ENCODE measurements at regions not wholly inside any gene's neighbourhood (a gene's known extent, or its start where the extent isn't known, plus 50 kb on each side); places are given as distances from the start of the nearest gene placed in this dataset.

DNA sequence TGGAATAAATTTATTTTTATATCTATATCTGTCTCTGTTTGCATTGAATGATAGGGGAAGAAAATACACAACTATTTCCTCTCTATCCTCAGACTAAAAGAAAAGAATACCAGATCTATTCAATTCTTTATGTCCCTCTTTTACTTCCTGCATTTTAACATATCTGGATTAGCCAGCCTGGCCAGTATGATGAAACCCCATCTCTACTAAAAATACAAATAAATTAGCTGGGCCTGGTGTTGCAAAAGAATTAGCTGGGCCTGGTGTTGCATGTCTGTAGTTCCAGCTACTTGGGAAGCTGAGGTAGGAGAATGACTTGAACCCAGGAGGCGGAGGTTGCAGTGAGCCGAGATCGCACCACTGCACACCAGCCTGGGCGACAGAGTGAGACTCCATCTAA is 182.0 kb downstream of the LURAP1L start:
- Mint-ChIP-seq H3K27ac (no peak overlapping the region), H3K36me3 (peaks cover 15% of the 10 kb centered on the region), H3K27me3 (no peaks in the 10 kb centered on the region), H3K4me3 (no peak overlapping the region), H3K9me3 (peaks cover 23% of the 10 kb centered on the region), H3K4me1 (ENCODE audit: low read depth in 2 of 2) (no peaks in the 10 kb centered on the region)
- ATAC-seq (no peak), DNase-seq (ENCODE audit: low spot score) (no peak)

DNA sequence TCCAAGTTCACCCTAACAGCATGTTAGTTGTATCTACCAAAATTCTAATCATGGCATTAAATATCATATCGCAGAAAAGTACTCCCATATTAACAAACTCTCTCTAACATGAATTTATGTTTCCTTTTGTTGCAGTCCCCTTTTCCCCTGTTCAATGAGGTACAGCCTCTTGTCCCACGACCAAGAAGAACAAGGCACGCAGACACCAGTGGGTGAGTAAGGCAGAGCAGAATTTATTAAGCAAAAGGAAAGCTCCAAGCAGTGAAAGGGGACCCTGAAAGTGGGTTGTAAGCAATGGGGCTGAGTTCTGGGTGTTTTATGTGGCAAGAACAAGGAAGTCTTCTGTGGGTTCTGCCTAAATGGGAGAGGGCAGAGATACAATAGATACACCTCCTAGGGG is 183.5 kb downstream of the LURAP1L start:
- no peak overlapping the region for H3K4me3 Mint-ChIP-seq
- no peak overlapping the region for H3K27ac Mint-ChIP-seq
- H3K9me3 Mint-ChIP-seq: peaks cover 17% of the 10 kb centered on the region
- no peaks in the 10 kb centered on the region for H3K27me3 Mint-ChIP-seq
- H3K36me3 Mint-ChIP-seq: peaks cover 7% of the 10 kb centered on the region
- ATAC-seq (no peak), DNase-seq (ENCODE audit: low spot score) (no peak)
- no peaks in the 10 kb centered on the region for H3K4me1 Mint-ChIP-seq (ENCODE audit: low read depth in 2 of 2)

DNA sequence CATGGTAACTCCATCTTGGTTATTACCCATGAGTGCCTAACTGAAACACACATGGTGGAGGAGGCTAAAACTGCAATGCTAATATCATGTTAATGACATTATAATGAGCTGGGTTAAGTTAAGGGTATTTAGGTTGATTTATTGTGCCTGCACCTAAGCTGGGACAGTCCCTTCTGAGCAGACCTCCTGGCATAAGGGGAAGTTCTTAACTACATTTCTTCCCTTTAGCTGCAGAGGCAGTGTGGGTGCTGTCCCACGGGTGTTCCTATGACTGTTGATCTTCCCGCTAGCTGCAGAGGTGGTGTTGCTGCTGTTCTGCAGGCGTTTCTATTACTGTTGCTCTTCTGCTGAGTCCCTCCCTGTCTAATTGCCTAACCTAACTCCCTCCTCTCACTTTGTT is 183.9 kb downstream of the LURAP1L start:
- no peaks in the 10 kb centered on the region for H3K27me3 Mint-ChIP-seq
- H3K36me3 Mint-ChIP-seq: peaks cover 7% of the 10 kb centered on the region
- ATAC-seq (no peak), DNase-seq (ENCODE audit: low spot score) (no peak)
- H3K9me3 Mint-ChIP-seq: peaks cover 17% of the 10 kb centered on the region
- no peaks in the 10 kb centered on the region for H3K4me1 Mint-ChIP-seq (ENCODE audit: low read depth in 2 of 2)
- no peak overlapping the region for H3K4me3 Mint-ChIP-seq
- no peak overlapping the region for H3K27ac Mint-ChIP-seq

DNA sequence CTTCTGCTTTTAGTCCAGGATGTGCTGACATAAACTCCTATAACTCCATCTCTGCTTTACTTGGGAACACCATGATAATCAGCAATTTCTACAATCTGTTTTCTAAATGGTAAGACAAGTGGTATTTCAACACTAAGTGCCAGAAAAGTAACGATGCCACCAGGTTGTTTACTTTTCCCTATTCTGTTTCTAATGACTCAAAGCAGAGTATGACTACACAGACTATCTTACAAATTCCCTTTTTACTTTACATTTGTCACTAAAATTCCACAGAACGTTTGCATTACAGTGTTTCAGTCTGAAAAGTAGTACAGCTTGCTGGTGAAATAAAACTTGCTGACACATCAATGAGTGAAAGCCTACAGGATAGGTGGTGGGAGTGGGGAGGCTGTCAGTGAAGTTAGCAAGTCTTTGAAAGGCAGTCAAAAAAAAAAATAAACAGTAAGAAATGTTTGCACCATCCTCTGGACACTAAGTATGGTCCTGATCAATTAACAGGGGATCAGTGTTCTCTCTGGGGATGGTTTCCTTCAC is 186.5 kb downstream of the LURAP1L start:
- Mint-ChIP-seq H3K27me3 (no peaks in the 10 kb centered on the region), H3K36me3 (peaks cover 7% of the 10 kb centered on the region), H3K9me3 (peaks cover 19% of the 10 kb centered on the region), H3K4me1 (ENCODE audit: low read depth in 2 of 2) (no peaks in the 10 kb centered on the region), H3K27ac (no peak overlapping the region), H3K4me3 (no peak overlapping the region)
- no peak for DNase-seq (ENCODE audit: low spot score)
- no peak for ATAC-seq

DNA sequence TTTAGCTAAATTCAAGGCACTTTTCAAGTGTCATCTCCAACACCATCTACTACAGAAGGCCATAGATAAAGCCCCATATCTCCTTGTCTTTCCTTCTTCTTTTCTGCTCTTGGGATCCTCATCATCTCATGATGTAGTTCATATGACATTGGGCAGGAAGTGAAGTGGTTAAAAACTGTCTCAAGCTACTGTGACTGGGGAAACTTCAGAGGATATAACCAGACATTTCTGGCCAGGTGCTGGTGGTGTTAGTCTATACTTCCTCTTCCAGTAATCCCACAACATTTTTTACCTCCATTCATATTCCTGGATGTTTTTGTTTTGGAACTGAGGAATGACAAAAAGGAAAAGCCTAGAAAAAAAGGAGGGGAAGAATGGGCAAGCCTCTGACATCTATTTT is 188.7 kb downstream of the LURAP1L start:
- Mint-ChIP-seq H3K36me3 (no peaks in the 10 kb centered on the region), H3K4me1 (ENCODE audit: low read depth in 2 of 2) (no peaks in the 10 kb centered on the region), H3K27ac (no peak overlapping the region), H3K4me3 (no peak overlapping the region), H3K9me3 (peaks cover 11% of the 10 kb centered on the region), H3K27me3 (no peaks in the 10 kb centered on the region)
- DNase-seq (ENCODE audit: low spot score) (no peak), ATAC-seq (no peak)

DNA sequence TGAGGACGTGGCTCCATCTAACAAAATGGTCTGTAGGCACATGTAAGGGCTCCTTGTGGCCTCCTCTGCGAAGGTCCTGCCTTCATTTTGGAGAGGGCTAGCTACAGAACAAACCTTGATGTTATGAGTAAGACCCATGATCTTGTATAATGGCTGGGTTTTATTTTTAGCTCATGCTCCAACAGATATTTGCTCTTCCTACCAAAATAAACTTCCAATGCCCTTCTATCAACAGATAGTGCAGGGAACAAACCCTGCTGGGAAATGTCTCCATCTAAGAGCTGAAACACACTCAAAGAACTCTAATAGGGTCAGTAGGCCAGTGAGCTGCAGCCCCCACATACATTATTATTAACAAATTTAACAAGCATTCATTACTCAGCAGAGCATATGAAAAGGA is 189.5 kb downstream of the LURAP1L start:
- DNase-seq (ENCODE audit: low spot score) (no peak), ATAC-seq (no peak)
- H3K27me3 Mint-ChIP-seq: no peaks in the 10 kb centered on the region
- H3K27ac Mint-ChIP-seq: no peak overlapping the region
- H3K9me3 Mint-ChIP-seq: peaks cover 6% of the 10 kb centered on the region
- H3K4me1 Mint-ChIP-seq (ENCODE audit: low read depth in 2 of 2): no peaks in the 10 kb centered on the region
- no peak overlapping the region for H3K4me3 Mint-ChIP-seq
- no peaks in the 10 kb centered on the region for H3K36me3 Mint-ChIP-seq

DNA sequence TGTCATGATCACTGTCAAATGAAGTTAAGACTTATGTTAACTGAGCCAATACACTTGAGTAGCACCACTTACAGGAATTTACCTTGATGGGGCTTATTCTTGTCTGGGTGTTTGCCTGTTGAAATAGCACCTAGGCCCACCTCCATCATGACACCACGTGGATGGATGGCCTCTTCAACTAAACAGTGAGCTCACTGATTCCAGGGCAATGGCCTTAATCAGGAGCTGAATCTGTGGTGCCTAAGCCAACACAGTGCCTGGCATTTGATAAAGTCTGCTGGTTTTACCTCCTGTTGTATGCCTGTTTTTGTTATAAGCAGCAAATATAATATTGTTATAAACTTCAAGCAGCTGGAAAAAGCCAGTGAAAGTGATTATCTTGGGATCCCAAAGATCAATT is 190.5 kb downstream of the LURAP1L start:
- peaks cover under 1% of the 10 kb centered on the region for H3K36me3 Mint-ChIP-seq
- H3K4me1 Mint-ChIP-seq (ENCODE audit: low read depth in 2 of 2): no peaks in the 10 kb centered on the region
- no peaks in the 10 kb centered on the region for H3K27me3 Mint-ChIP-seq
- H3K4me3 Mint-ChIP-seq: no peak overlapping the region
- peaks cover 6% of the 10 kb centered on the region for H3K9me3 Mint-ChIP-seq
- DNase-seq (ENCODE audit: low spot score) (no peak), ATAC-seq (no peak)
- no peak overlapping the region for H3K27ac Mint-ChIP-seq

DNA sequence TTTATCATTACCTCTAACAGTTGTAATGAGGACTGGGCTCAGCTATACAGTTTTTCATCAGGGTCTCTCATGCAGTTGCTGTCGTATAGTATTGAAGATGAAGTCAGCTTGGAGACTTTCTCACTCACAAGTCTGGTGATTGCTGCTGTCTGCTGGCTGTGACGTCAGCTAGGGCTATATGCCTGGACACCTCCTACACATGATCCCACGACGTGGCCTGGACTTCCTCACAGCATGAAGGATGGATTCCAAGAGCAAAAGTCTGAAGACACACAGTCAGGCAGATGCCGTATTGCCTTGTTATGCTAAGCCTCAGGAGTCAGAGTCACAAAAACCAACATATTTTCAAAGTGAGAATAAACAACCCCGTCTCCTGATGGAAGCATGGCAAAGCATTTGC is 193.3 kb downstream of the LURAP1L start:
- no peaks in the 10 kb centered on the region for H3K27me3 Mint-ChIP-seq
- no peaks in the 10 kb centered on the region for H3K4me1 Mint-ChIP-seq (ENCODE audit: low read depth in 2 of 2)
- DNase-seq (ENCODE audit: low spot score) (no peak), ATAC-seq (no peak)
- peaks cover 5% of the 10 kb centered on the region for H3K36me3 Mint-ChIP-seq
- H3K9me3 Mint-ChIP-seq: peaks cover 10% of the 10 kb centered on the region
- H3K4me3 Mint-ChIP-seq: no peak overlapping the region
- no peak overlapping the region for H3K27ac Mint-ChIP-seq

DNA sequence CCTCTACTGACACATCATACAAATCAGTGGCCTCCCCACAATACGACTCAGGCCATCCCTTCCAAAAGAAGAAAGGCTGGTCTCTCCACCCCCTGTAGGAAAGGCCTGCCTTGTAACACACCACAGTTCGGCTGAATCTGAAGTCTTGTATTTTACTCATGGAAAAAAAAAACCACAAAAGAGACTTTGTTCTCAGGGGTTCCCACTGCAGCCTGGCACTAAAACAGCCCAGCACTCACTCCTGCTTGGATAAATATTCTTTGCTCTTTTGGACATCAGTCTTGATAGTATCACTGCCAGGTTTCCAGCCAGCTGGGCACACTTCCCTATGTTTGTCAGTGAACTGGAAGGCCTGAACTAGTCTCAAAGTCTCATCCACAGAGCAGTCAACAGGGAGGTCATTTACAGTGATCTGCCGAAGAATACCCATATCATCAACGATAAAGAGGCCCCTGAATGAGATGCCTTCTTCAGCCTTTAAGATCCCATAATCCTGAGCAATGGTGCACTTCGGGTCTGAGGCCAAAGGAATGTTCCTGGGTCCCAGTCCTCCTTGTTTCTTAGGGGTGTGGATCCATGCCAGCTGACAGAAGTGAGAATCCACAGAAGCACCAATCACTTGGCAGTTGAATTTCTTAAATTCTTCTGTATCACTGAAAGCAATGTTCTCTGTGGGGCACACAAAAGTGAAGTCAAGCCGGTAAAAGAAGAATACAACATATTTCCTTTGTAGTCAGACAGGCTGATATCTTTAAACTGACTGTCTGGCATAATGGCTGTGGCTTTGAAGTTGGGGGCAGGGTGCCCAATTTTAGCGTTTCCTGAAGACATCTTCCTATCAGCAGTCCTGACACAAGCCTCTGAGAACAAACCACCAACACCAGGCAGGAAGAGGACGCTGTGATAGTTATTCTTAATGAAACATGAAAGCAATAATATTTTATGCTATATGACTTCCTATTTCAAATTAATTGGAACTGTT is 198.1 kb downstream of the LURAP1L start:
- H3K4me1 Mint-ChIP-seq (ENCODE audit: low read depth in 2 of 2): no peaks in the 10 kb centered on the region

DNA sequence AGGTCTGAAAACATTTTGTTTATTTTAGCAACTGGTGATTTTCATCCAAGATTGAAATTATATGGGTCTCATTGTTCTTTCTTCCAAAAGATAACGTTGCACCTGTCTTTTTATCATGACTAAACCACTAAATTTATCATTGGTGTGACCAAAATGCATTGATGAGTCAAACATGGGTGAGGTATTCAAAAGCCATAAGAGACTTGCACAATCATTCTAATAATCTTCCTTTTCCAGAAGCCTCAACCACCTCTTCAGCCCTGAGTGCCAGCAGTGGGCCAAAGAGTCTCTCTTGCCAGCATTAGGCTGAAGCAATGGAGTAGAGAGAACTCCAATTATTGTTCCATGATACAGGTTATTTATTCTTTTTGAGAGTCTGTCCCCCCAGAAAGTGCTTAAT is 198.9 kb downstream of the LURAP1L start:
- Mint-ChIP-seq H3K4me1 (ENCODE audit: low read depth in 2 of 2) (no peaks in the 10 kb centered on the region), H3K27me3 (no peaks in the 10 kb centered on the region), H3K36me3 (peaks cover 11% of the 10 kb centered on the region), H3K27ac (no peak overlapping the region), H3K9me3 (peaks cover 12% of the 10 kb centered on the region), H3K4me3 (no peak overlapping the region)
- DNase-seq (ENCODE audit: low spot score) (no peak), ATAC-seq (no peak)

More for the DNA sequence above, 198.1 kb downstream of the LURAP1L start:
- Mint-ChIP-seq H3K36me3 (peaks cover 7% of the 10 kb centered on the region), H3K4me3 (no peak overlapping the region), H3K27ac (no peak overlapping the region), H3K27me3 (no peaks in the 10 kb centered on the region), H3K9me3 (peaks cover 8% of the 10 kb centered on the region)
- no peak for ATAC-seq
- DNase-seq (ENCODE audit: low spot score): no peak

DNA sequence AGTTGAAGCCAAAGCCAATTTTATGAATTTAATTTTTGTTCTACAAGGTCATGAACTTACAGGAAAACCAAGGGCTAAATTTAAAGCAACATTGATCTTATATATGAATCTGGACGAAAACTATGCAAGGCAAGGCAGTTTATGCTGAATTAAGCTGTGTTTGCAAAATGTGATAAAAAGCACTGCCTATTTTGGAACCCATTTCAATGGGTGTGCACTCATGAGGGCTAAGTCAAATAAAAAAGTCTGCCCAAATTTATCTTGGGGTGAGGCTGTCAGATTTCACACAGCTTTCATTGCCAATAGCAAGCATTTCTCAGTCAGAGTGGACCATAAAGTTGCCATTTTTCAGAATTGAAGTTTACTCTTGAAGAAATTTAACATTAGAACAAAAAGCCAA is 199.9 kb downstream of the LURAP1L start:
- H3K36me3 Mint-ChIP-seq: peaks cover 11% of the 10 kb centered on the region
- H3K4me1 Mint-ChIP-seq (ENCODE audit: low read depth in 2 of 2): no peaks in the 10 kb centered on the region
- no peak for DNase-seq (ENCODE audit: low spot score)
- H3K27me3 Mint-ChIP-seq: no peaks in the 10 kb centered on the region
- no peak for ATAC-seq
- no peak overlapping the region for H3K27ac Mint-ChIP-seq
- no peak overlapping the region for H3K4me3 Mint-ChIP-seq
- peaks cover 12% of the 10 kb centered on the region for H3K9me3 Mint-ChIP-seq

DNA sequence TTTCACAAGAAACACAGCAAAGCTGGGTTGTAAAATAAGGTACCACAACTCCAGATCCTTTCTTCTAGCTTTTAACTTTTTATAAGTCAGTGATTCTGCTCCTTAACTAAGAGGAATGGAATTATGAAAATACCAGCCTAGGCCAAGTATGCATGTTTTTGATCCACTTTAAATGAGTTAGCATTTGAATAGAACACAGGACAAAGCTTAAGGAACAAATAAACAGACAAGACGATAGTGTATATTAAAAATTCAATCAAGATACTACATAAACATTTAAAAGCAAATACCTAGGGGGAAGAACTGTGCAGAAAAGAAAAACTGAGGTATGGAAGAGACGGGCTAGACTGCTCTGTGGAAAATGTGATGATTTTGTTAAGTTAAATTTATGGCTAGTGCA is 200.7 kb downstream of the LURAP1L start:
- H3K36me3 Mint-ChIP-seq: peaks cover 9% of the 10 kb centered on the region
- no peaks in the 10 kb centered on the region for H3K27me3 Mint-ChIP-seq
- no peaks in the 10 kb centered on the region for H3K4me1 Mint-ChIP-seq (ENCODE audit: low read depth in 2 of 2)
- H3K9me3 Mint-ChIP-seq: peaks cover 12% of the 10 kb centered on the region
- DNase-seq (ENCODE audit: low spot score) (no peak), ATAC-seq (no peak)
- H3K4me3 Mint-ChIP-seq: no peak overlapping the region
- no peak overlapping the region for H3K27ac Mint-ChIP-seq

DNA sequence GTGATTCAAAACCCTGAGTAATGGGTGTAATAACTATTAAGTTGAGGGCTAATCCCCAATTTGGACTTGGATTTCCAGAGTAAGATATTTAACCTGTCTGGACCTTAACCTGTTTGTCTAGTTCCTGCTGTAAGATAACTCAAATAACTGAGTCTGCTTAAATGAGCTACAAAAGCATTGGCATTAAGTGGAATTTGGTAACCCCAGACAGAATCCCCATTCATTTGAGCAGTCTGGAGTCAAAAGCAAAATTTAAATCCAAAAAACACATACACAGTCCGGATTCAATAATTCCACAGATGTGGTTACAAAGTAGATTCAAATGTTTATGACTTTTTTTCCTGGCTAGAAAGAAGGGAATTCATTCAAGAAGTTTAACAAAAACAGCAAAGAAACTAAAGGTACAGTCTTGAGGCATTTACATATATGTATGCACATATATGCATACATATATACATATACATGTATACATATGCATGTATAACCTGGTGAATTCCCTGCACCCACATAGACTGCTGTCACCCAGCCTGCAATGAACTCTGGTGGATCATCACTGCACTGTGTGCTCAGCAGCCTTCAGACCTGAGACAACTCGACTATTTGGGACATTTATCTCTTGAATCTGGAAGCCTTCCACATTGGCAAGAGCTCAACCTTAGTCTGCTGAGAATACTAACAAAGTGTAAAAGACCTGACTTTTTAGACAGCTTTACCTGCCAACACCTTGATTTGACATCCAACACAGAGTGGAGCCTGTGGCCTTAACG is 205.4 kb downstream of the LURAP1L start:
- Mint-ChIP-seq H3K4me1 (ENCODE audit: low read depth in 2 of 2) (no peaks in the 10 kb centered on the region), H3K9me3 (peaks cover 8% of the 10 kb centered on the region), H3K27ac (no peak overlapping the region), H3K4me3 (no peak overlapping the region), H3K27me3 (no peaks in the 10 kb centered on the region), H3K36me3 (peaks cover 6% of the 10 kb centered on the region)
- no peak for DNase-seq (ENCODE audit: low spot score)
- ATAC-seq: no peak

DNA sequence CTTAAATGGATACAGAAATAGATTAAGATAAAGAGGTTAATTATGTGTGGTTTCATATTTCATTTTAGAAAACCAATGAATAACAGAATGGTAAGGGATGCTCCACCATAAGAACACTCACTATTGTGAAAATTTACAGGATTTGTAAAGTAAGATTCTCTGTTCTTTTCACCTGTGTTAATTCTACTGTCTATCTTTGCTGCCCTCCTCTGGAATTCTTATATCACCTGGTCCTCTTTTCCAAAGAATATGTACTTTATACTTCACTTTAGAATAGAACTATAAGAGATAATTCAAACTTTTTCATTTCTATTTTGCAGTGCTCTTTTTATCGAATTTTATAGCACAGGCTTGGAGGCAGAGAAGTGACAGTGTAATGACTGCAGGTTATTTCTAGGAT is 213.4 kb downstream of the LURAP1L start:
- ATAC-seq: no peak
- peaks cover 4% of the 10 kb centered on the region for H3K9me3 Mint-ChIP-seq

More for the DNA sequence above, 213.4 kb downstream of the LURAP1L start:
- no peak for DNase-seq (ENCODE audit: low spot score)
- H3K27ac Mint-ChIP-seq: no peak overlapping the region
- peaks cover 9% of the 10 kb centered on the region for H3K36me3 Mint-ChIP-seq
- H3K4me1 Mint-ChIP-seq (ENCODE audit: low read depth in 2 of 2): no peaks in the 10 kb centered on the region
- H3K27me3 Mint-ChIP-seq: no peaks in the 10 kb centered on the region
- no peak overlapping the region for H3K4me3 Mint-ChIP-seq

All from natural killer cell treated with Interleukin-12 subunit alpha and Interleukin-12 subunit beta and Interleukin-15 and Interleukin-18, amount 100 ng/mL, for 72 hours (primary cell).